HT1080 (cell line): ENCODE measurements at regions not wholly inside any gene's neighbourhood (a gene's known extent, or its start where the extent isn't known, plus 50 kb on each side); places are given as distances from the start of the nearest gene placed in this dataset.
A peak's percentile ranks its signal among the peaks of the same experiment; 100 is the strongest.
"Not testable (repeated sequence)": the region's sequence is repeated elsewhere in the genome, so short reads cannot be mapped to it uniquely, and the experiment has no call there.

Source experiments
- DNase-seq: peaks from one replicate; pipeline ENCODE4 v3.0.0-alpha.2; 2015; ENCODE audit warnings: low read depth

DNA sequence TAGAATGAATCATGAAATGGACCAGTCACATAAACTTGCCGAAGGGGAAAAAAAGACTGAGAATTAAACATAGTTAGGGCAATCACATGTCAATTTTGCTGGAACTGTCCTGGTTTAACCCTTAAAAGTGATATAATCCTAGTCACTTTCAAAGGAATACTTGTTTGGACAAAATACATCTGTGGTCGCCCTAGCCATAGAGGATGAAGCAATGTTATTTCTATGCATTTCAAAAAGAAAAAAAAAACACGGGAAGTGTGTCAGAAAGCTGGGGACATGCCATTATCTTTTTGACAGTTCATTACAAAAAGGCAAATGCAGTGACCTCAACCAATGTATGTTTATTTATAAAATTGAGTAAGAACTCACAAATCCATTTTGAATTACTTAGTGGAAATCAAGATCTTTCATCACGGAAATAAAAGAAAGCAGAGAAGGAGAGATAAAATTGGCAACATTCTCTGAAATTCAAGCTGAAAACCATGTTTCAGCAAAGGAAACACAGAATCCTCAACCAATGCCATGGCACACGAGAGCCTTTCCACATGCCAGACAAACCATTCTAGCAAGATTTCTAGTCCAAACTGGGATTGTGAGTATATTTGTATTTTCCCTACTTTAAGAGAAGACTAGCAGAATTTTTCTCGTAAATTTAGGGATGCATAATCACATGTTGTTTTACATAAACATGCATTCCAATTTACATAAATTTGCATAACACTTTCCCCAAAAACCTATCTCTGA is 854.3 kb upstream of the ACVR2A start:
- peak; percentile 40 for DNase-seq

DNA sequence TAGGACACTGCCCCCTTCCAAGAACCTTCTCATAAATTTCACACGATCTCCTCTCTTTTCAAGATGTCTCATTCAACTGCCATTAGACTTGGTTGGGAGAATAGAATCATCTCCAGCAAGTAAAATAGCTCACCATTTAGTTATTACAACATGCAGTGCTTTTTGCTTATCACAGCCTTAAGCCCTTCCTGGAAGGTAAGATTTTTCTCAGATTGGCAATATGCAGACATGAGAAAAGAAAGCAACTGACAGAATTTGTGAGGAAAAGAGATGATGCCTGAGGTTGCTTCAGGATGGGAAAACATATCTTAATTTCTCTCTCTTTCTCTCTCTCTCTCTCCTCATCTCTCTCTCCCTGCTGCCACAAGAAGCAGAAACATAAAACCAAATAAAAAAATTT is 855.1 kb upstream of the ACVR2A start:
- DNase-seq: no peak

DNA sequence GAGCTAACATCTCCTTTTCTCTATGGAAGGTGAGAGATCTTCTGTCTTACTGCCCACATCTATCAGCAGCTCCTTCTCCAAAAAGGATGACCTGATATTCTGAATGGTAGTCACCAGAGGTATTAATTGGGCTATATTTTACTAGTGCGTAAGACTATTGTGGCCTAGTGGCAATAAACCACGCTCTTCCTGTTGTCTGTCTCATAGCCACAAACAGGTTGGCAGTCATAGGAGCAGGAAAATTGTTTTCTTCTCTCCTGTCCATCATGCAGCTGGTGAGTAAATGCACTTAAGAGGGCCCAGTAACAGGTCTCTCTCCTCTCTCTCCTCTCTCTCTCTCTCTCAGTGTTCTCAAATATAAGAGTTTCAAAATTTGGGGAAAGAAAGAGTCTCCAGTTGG is 856.8 kb upstream of the ACVR2A start:
- no peak for DNase-seq

DNA sequence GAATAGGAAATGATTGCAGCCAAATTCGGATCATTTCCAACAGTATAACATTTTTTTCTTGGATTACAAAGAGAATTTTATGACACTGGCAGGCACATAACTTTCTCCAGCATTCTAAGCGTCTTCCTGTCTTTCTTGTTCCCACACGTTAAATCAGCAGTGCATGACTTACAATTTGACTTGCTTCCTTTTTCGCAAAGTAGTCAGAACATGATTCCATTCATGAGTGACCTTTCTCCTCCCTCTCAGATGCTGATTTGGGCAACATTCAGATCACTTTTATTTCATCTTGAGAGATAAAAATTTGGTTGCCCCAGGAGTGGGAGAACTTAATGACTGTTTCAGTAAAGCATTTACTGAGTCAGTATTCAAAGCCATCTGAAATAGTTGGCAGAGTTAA is 858.7 kb upstream of the ACVR2A start:
- DNase-seq: no peak

DNA sequence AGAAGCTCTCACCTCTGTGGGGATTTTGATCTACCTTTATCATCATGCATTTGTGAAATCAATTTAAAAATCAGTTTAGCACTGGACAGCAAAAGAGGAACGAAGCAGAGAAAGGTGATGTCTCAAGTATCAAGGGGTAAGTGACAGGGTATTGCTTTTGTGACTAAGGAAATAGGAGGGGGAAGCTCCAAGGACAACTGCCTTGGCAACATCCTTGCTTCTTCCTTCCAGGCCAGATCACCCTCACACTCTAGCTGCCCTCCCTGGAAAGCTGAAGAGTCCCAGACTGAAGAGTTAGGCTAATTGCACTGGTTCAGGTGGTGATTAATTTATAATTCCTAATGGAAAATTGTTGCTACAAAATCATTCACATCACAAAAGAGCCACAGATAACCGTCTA is 859.1 kb upstream of the ACVR2A start:
- no peak for DNase-seq

DNA sequence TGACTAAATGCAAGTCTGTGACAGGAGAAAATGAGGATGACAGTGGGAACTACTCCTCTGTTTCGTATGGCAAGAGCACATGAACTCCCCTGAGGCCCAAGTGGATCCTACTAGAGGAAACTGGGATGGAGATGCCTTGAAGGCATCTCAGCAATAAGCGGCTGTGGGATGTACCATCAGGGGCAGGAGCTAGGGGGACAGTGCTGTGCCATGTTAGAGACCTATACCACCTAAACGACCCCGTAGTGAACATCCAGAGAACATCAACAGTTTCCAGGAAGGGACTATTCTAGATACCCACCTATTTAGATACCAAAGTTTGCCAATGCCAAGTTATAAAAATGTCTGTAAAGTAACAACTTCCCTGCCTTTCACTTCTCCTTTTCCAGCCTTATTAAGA is 860.8 kb upstream of the ACVR2A start:
- DNase-seq: no peak

DNA sequence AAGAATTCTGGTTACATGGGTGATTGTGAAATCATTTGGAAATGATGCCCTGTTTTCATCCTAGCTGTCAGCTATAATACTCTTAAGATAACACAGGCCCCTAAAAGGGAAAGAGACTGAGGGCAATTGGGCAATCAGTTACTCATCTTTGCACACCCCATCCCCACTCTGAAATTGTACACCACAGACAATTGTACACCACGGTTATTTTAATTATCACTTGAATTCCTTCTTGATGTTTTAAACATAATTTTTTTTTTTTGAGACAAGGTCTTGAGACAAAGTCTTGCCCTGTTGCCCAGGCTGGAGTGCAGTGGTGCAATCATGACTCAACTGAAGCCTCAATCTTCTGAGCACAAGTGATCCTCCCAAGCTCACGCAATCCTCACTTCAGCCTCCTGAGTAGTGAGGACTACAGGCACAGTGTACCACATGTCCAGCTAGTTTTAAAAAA is 862.4 kb upstream of the ACVR2A start:
- peak; percentile 78 for DNase-seq

DNA sequence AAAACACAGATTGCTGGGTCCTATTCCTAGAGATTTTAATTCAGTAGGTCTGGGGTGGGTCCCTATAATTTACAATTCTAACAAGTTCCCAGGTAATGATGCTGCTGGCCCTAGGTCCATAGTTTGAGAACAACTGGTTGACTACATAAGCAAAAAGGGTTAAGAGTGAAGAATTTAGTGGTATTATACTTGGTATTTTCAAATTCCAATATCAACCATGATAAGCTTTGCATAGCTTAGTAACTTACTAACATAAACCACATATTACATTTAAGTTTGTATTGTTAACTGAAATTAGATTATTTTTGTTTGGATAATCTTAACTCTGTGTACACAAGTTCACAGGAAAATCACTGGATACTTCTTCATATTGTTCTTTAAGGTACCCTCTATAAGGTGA is 862.9 kb upstream of the ACVR2A start:
- DNase-seq: no peak

DNA sequence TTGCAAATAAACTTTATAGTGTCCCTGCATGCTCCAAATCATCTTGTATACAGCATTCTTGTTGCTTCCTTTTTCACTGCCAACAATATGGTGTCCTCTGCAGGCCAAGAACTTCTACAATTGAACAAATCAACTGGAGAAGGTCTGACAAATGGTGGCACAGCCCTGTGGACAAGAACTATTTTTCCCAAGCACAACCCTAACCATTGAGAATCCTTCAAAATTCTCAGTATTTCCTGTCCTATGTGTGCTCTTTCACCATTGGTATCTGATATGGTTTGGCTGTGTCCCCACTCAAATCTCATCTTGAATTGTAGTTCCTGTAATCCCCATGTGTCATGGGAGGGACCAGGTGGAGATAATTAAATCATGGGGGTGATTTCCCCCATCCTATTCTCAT is 865.1 kb upstream of the ACVR2A start:
- no peak for DNase-seq

DNA sequence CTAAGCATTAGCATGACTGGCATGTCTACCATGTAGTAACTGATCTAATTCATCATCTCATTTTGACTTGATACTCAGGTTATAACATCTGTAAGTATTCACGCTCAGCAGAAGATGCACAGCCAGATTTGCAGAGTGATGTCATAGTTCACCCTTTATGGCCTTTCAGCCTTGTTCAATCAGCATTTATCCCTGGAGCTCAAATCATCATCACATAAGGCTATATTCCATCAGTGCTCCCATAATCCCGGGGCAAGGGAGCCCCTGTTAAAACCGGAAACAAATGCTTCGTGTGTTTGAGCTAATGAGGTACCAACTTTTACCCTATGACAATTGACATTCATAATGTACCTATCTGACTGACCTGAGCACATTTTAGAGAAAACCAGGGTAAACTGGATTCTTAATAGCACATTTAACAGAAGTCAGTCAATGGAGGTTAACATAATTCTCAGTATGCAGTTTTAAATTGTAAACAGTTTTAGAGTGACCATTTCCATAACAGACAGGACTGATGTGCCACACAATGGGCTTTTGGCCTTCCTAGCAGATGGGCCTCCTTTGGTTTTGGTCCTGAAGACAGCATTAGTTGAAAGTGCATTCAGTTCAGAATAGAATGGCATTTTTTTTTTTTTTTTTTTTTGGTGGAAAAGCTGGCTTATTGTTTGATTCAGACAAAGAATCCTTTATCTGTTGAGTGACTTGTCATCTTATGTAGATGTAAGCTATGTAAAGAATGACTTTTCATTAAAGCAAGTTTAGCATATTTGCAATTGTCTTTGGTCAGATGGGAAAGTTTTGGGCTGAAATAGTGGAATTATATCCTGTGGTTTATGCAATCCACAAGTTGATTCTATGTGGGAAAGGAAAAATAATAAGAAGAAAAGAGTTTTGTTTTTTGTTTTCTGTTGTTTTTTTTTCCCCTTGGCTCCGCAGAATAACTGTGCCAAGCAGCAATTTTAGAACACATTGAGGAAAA is 866.0 kb upstream of the ACVR2A start:
- DNase-seq: peak; percentile 57

DNA sequence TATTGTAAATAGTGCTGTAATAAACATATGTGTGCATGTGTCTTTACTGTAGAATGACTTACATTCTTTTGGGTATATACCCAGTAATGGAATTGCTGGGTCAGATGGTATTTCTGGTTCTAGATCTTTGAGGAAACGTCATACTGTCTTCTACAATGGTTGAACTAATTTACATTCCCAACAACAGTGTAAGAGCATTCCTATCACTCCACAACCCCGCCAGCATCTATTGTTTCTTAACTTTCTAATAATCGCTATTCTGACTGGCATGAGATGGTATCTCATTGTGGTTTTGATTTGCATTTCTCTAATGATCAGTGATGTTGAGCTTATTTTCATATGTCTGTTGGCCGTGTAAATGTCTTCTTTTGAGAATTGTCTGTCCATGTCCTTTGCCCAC is 873.8 kb upstream of the ACVR2A start:
- DNase-seq: not testable (repeated sequence)

DNA sequence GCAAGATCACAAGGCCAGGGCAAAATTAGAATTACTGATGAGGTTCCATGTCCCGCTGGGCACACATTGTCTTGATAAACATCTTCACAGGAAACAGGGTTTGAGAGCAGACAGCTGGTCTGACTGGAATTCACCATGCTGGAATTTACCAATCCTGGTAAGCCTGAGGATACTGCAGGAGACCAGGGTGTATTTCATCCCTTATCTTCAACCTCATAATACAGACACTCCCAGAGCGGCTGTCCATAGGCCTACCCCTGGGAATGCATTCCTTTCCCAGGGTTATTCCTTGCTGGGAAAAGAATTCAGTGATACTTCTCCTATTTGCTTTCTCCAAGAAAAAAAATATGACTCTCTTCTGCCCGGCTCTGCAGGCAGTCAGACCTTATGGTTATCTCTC is 875.1 kb upstream of the ACVR2A start:
- DNase-seq: not testable (repeated sequence)

DNA sequence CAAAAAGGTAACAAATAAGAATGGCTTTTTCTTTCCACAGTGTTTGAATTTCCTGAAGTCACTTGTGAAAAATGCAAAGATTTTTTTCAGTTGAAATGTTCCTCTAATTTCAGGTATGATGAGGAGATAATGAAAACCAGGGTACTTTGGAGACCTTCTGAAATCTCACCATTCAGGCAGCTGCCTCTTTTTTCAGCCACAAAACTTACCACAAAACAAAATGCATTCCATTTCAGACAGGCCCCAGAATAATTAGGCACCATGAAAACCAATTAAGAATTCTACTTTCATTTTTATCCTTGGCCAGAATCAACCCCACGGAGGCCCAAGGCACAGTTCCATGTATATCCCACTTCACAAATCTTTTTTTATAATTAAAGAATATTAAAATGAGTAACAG is 880.3 kb upstream of the ACVR2A start:
- DNase-seq: no peak

DNA sequence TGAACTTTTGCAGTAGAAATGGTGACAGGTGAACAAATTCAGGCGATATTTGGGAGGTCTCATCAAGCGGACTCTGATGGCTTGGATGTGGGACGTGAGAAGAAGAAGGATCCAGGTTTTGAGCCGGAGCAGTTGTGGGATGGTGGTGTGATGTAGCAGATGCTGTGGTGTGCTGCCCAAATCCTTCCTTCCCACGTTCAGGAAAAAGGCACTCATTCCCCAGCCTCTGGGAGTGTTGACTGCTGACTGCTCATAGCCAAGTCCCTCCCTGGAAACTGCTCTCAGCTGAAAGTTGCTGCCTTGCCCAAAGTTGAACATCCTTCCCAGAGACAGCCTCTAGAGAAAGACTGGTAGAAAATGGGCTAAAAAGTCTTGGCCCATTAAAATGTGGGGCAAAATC is 890.3 kb upstream of the ACVR2A start:
- DNase-seq: no peak

DNA sequence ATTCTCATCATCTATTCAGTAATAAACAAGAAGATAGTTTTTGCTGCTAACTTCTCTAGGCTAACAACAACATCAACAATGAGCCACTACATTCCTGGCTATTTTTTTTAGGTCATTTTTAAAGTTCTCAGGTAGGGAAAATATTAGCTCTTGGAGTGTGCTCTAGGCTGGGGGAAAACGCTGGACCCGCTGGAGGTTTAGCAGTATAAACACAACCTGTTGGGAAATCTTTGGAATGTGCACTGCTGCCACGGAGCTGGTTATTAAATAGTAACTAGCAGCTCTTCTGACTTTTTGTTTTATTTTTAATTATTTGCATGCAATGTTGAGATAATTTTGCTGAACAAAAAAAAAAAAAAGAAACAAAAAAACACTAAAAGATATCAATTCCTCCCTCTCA is 892.1 kb upstream of the ACVR2A start:
- DNase-seq: no peak

DNA sequence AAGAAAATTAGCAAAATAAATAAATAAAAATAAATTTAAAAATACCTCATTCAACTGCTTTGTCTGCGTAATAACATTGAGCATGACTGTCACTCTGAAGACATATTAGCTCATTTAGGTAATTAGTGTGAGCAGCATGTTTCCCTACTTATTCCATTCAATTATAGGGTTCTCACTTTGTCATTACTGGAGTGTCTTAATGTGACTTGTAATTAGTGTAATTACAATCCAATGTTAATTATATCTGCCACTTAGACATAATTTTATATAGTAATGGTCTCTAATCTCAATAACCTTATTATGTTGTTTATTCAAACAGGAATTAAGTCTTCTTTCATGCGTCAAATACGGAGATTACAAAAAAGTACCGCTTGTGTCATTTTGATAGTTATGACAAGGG is 893.9 kb upstream of the ACVR2A start:
- DNase-seq: no peak

DNA sequence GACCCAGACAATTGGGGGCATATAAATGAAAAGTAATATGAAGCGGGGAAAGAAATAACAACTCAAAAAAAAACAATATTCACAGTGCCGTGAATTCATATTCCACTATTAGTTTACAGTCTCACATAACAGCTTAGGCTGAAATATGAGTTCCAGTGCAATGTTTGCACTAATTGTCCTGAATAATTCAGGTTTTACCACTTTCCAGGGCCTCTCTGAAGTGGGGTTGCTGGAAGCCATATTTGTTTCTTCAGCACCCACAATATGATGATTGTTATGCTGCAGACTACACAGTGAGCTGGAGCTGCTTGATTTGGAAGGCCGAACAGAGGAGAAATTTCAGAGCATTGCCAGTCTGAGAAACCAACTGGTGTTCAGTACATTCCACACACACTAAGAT is 894.5 kb upstream of the ACVR2A start:
- DNase-seq: no peak

DNA sequence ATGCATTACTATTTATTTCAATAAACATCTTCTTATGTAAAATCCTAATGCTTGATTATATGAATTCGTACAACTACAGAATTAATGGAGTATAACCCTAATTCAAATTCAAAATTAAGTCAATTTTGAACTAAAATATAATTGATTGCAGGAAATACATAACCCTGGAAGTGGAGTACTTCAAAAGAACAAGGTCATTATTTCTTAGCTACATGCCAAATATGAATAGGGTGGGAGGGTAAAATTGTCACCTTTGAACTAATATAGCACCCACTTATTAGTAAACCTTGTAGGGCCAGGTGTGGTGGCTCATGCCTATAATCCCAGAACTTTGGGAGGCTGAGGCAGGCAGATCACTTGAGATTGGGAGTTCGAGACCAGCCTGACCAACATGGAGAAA is 895.4 kb upstream of the ACVR2A start:
- DNase-seq: no peak

DNA sequence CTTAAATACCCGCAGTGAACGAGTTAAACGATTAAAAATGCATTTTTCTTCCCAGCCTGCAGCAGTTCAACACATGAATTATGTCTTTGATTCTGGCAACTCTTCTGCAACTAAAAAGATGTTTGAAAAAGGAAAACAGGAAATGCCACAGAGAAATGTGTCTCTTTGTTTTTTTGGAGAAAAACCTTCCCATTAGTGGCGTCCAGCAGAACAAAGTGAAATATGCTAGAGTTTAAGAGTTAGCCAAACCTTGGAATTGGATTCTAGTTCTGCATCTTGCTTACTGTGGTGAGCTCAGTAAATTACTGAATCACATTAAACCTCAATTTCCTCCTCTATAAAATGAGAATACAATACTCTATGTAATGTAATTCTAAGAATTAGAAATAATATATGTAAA is 900.2 kb upstream of the ACVR2A start:
- no peak for DNase-seq

DNA sequence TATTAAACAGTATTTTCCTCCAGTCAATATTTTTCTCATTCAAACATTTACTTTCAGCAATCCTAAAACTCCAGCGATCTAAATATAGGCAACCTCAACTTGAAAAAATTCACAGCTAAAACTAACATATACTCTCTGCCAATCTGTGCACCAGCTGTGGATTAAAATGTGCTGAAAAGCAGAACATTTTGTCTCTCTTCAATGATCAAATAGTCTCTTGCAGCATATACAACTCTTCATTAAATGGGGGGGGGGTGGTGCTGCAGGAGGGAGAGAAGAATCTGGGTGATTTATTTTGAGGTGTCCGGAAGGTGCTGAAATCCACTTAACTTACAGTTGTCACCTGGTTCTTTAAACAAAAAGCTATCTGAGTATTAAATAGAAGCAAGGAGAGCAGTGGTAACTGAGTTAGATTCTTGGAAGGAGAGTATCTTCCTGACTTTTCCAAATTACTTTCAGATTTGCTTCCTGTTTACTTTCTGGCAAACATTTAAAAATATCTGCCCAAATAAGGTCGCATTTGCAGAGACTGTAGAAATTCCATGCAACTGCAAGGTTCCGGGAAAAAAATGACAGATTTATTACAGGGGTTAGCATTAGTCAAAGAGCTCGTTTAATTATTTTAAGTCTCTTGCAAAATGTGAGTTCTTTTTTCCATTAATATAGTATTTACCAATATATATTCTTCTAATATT is 904.7 kb upstream of the ACVR2A start:
- no peak for DNase-seq

DNA sequence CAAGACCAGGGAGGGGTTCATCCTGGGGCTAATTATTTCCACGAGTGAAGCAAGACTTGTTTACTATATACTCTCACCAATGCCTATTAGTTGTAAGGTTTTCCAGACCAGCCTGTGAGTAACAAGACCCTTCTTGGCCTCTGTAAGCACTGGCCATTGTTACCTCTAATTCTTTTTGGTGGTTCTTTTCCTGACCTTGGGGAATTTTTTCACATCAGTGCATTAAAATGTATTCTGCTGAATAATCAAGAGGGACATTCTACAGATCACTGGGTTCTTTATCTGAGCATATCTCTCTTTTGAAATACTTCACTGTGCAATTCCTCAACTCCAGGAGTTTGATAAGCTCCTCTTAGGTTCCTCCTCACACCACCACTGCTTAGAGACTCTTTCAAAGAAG is 909.9 kb upstream of the ACVR2A start:
- DNase-seq: no peak

DNA sequence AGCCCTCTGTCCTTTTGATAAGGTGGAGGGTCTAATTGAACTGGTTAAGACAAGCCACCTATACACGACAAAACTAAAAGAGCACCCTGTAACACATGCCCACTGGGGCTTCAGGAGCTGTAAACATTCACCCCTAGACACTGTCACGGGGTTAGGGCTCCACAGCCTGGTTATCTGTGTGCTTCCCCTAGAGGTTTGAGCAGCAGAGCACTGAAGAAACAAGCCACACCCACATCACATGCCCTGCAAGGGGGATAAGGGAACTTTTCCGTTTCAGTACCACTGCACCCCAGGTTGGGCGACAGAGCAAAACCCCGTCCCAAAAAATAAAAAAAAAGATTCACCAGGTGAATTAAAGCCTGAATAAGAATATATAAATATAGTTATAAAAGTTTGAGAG is 913.7 kb upstream of the ACVR2A start:
- no peak for DNase-seq
